ENCODE measurements at regions not wholly inside any gene's neighbourhood (a gene's known extent, or its start where the extent isn't known, plus 50 kb on each side); places are given as distances from the start of the nearest gene placed in this dataset.

GRCh38 chr20:53880108-53880641 is 190.2 kb downstream of the BCAS1 start:
- Mint-ChIP-seq H3K4me1 (peaks cover 23 to 64% (median 47%) of the 10 kb centered on the region in 4 donors), H3K36me3 (no peaks in the 10 kb centered on the region), H3K4me3 (no peak overlapping the region), H3K27ac (peak overlapping the region in 5 of 10 donors; percentile 16 to 65 (median 41)), H3K9me3 (peaks cover 0 to 6% (median 0%) of the 10 kb centered on the region in 9 donors), H3K27me3 (no peaks in the 10 kb centered on the region)
- DNase-seq (no peak), ATAC-seq (no peak)
- POLR2A ChIA-PET = interaction anchor here (0.5 to 1.8 kb wide), 6 partner anchors 9 to 36 kb away, joined by 3 to 6 read pairs (median 3); no protein-coding TSS in a partner anchor

- ATAC-seq (no peak), DNase-seq (no peak)
- Mint-ChIP-seq H3K27ac (peak overlapping the region in 4 of 10 donors; percentile 10 to 74 (median 20)), H3K4me3 (peak overlapping the region in 1 of 10 donors; percentile 14), H3K36me3 (no peaks in the 10 kb centered on the region), H3K27me3 (no peaks in the 10 kb centered on the region), H3K9me3 (peaks cover 0 to 6% (median 0%) of the 10 kb centered on the region in 9 donors), H3K4me1 (peaks cover 13 to 59% (median 38%) of the 10 kb centered on the region in 4 donors)
- POLR2A ChIA-PET = interaction anchor here (0.6 to 1.8 kb wide), 6 partner anchors 10 to 28 kb away, joined by 3 to 6 read pairs (median 4); no protein-coding TSS in a partner anchor
Observed at GRCh38 chr20:53879048-53879684, 191.2 kb downstream of the BCAS1 start.

DNA sequence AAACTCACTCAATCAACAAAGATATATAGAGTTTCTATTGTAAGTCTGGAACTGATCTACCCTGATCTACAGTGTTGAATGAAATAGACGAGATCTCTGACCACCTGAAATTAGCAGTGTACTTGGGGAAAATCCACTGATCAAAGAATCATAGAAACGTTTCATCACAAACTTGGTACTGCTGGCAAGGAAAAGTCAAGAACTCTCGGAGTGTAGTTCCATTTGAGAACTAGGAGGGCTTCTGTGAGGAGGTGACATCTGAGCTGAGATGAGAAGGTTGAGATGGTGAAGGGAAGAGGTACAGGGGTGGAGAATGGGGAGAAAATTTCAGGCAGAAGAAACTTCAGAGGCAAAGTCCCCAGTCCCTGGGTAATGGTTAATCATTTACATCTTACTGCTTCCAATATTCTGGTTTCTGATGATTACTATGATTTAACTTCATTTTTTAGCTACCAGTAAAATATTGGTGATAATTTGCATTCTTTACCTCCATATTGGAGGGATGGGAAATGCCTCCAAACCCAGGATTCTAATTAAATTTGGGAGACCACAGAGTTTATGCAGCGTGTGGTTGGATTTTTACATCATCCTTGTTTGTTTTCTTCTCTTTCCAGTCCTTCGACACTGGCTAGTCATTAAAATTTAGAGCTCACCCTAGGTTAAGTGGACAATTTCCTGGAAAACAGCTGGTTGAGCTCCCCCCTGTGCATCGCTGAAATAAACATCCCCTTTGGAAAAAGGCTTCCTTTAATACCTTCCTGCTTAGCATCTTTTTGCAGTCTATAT is 191.9 kb downstream of the BCAS1 start:
- POLR2A ChIA-PET = interaction anchor here (0.6 to 1.8 kb wide), 3 partner anchors 17 to 28 kb away, joined by 4 to 6 read pairs (median 6); no protein-coding TSS in a partner anchor
- H3K9me3 Mint-ChIP-seq = peaks cover 0 to 6% (median 0%) of the 10 kb centered on the region in 9 donors
- no peaks in the 10 kb centered on the region for H3K27me3 Mint-ChIP-seq
- ATAC-seq = no peak
- H3K4me1 Mint-ChIP-seq = peaks cover 13 to 59% (median 37%) of the 10 kb centered on the region in 4 donors
- peak overlapping the region in 5 of 10 donors; percentile 10 to 80 (median 43) for H3K27ac Mint-ChIP-seq
- H3K36me3 Mint-ChIP-seq = no peaks in the 10 kb centered on the region
- no peak overlapping the region for H3K4me3 Mint-ChIP-seq
- no peak for DNase-seq

DNA sequence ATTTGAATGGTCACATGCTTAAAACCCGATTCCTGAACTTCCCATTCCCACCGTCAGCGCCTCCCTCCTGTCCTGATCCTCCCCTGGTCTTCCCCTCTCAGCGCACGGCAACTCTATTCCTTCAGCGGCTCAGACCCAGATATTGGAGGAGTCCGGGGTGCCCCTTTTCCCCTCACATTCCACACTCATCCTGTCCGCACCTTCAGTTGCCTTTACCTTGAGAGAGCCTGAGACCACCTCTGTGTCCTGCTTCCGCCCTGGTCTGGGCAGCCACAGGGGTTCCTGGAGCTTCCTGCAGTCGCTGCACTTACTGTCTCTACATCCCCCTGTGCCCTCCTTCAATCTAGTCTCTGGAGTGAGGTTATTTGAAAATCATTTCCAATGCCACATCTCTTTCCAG is 193.4 kb downstream of the BCAS1 start:
- no peaks in the 10 kb centered on the region for H3K36me3 Mint-ChIP-seq
- H3K4me3 Mint-ChIP-seq = peak overlapping the region in 1 of 10 donors; percentile 26
- peaks cover 0 to 2% (median 0%) of the 10 kb centered on the region in 5 donors for H3K27me3 Mint-ChIP-seq
- peaks cover 26 to 64% (median 45%) of the 10 kb centered on the region in 4 donors for H3K4me1 Mint-ChIP-seq
- POLR2A ChIA-PET = no interaction called here
- DNase-seq (no peak), ATAC-seq (no peak)
- H3K9me3 Mint-ChIP-seq = no peaks in the 10 kb centered on the region
- H3K27ac Mint-ChIP-seq = peak overlapping the region in 6 of 10 donors; percentile 22 to 87 (median 45)

DNA sequence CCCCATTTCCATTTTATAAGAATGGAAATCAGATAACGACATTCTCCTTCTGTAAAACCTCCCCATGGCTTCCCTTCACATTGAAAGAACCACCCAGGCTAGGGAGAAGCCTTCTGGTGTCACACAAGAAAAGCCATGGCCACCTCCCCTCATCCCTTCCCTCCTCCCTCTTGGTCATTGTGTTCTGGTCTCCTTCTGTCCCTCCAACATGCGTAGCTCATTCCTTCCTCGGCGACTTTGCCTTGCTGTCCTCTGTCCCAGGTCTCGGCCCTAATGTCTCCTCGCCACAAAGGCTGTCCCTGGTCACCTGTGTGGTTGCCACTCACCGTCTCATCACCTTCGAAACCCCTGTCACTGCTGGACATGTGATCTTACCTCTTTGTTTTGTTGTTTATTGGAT is 193.9 kb downstream of the BCAS1 start:
- no peaks in the 10 kb centered on the region for H3K9me3 Mint-ChIP-seq
- DNase-seq (no peak), ATAC-seq (no peak)
- peak overlapping the region in 6 of 10 donors; percentile 7 to 50 (median 40) for H3K27ac Mint-ChIP-seq
- peaks cover 0 to 2% (median 0%) of the 10 kb centered on the region in 5 donors for H3K27me3 Mint-ChIP-seq
- H3K36me3 Mint-ChIP-seq = no peaks in the 10 kb centered on the region
- peaks cover 29 to 69% (median 50%) of the 10 kb centered on the region in 4 donors for H3K4me1 Mint-ChIP-seq
- POLR2A ChIA-PET = no interaction called here
- H3K4me3 Mint-ChIP-seq = peak overlapping the region in 1 of 10 donors; percentile 30

DNA sequence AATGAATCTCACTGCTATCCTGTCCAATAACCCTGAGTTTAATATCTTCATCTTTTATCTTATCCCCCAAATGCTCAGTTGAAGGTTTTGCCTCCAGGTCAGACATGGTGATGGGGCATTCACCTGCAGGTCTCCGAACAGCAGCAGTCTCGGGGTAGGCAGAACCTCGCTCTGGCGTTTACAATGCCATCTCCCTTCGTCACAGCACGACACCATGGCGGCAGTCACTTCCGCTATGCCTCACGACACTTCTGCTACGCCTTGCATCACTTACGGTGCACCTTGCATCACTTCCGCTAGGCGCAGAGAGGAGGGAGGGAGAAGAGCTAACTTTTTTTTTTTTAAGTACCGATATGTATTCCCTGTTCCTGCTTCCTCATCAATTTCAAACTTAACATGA is 194.9 kb downstream of the BCAS1 start:
- POLR2A ChIA-PET = no interaction called here
- no peak for ATAC-seq
- DNase-seq = no peak
- H3K9me3 Mint-ChIP-seq = no peaks in the 10 kb centered on the region
- H3K4me1 Mint-ChIP-seq = peaks cover 29 to 70% (median 55%) of the 10 kb centered on the region in 4 donors
- H3K27me3 Mint-ChIP-seq = peaks cover 0 to 2% (median 0%) of the 10 kb centered on the region in 5 donors
- H3K27ac Mint-ChIP-seq = peak overlapping the region in 8 of 10 donors; percentile 29 to 92 (median 68)
- H3K4me3 Mint-ChIP-seq = peak overlapping the region in 2 of 10 donors; percentile 15 to 26
- no peaks in the 10 kb centered on the region for H3K36me3 Mint-ChIP-seq

GRCh38 chr20:53874706-53875105 is 195.7 kb downstream of the BCAS1 start:
- peaks cover 28 to 67% (median 54%) of the 10 kb centered on the region in 4 donors for H3K4me1 Mint-ChIP-seq
- H3K27me3 Mint-ChIP-seq = peaks cover 0 to 2% (median 0%) of the 10 kb centered on the region in 5 donors
- peak overlapping the region in 8 of 10 donors; percentile 33 to 97 (median 51) for H3K27ac Mint-ChIP-seq
- H3K36me3 Mint-ChIP-seq = no peaks in the 10 kb centered on the region
- no peak overlapping the region for H3K4me3 Mint-ChIP-seq
- no peaks in the 10 kb centered on the region for H3K9me3 Mint-ChIP-seq
- DNase-seq (no peak), ATAC-seq (no peak)
- POLR2A ChIA-PET = interaction anchor here (1.0 kb wide), 1 partner anchor 25 kb away, joined by 3 read pairs; no protein-coding TSS in a partner anchor

- DNase-seq (no peak), ATAC-seq (no peak)
- Mint-ChIP-seq H3K36me3 (no peaks in the 10 kb centered on the region), H3K9me3 (no peaks in the 10 kb centered on the region), H3K4me3 (peak overlapping the region in 2 of 10 donors; percentile 54 to 82), H3K27ac (peak overlapping the region; percentile 65 to 99 (median 96)), H3K4me1 (peaks cover 26 to 66% (median 54%) of the 10 kb centered on the region in 4 donors), H3K27me3 (peaks cover 0 to 2% (median 0%) of the 10 kb centered on the region in 5 donors)
- POLR2A ChIA-PET = interaction anchor here (1.0 kb wide), 1 partner anchor 26 kb away, joined by 3 read pairs; no protein-coding TSS in a partner anchor
Observed at GRCh38 chr20:53874104-53874503, 196.3 kb downstream of the BCAS1 start.

GRCh38 chr20:53873230-53873604 is 197.2 kb downstream of the BCAS1 start:
- Mint-ChIP-seq H3K9me3 (no peaks in the 10 kb centered on the region), H3K4me3 (peak overlapping the region; percentile 82 to 93 (median 90)), H3K4me1 (peaks cover 25 to 61% (median 50%) of the 10 kb centered on the region in 4 donors), H3K36me3 (no peaks in the 10 kb centered on the region), H3K27me3 (peaks cover 0 to 2% (median 0%) of the 10 kb centered on the region in 5 donors), H3K27ac (peak overlapping the region; percentile 96 to 99 (median 98))
- ATAC-seq = peak; percentile 28 to 29
- DNase-seq = peak in 1 of 10 donors; percentile 64
- POLR2A ChIA-PET = interaction anchor here (0.7 to 3.8 kb wide), 18 partner anchors 8 to 281 kb away, joined by 3 to 43 read pairs (median 4); partner anchors contain the start of gene ZNF217

- peak; percentile 69 to 71 for ATAC-seq
- peak overlapping the region; percentile 82 to 93 (median 90) for H3K4me3 Mint-ChIP-seq
- peak overlapping the region; percentile 96 to 99 (median 98) for H3K27ac Mint-ChIP-seq
- H3K36me3 Mint-ChIP-seq = no peaks in the 10 kb centered on the region
- H3K9me3 Mint-ChIP-seq = no peaks in the 10 kb centered on the region
- peaks cover 0 to 2% (median 0%) of the 10 kb centered on the region in 5 donors for H3K27me3 Mint-ChIP-seq
- POLR2A ChIA-PET = interaction anchor here (0.6 to 3.8 kb wide), 33 partner anchors 8 to 335 kb away, joined by 3 to 43 read pairs (median 4); partner anchors contain the start of genes PFDN4 and ZNF217
- peak in 9 of 10 donors; percentile 17 to 85 (median 68) for DNase-seq
- H3K4me1 Mint-ChIP-seq = peaks cover 26 to 62% (median 55%) of the 10 kb centered on the region in 4 donors
Observed at GRCh38 chr20:53872561-53873229, 197.7 kb downstream of the BCAS1 start.

GRCh38 chr20:53872081-53872541 is 198.3 kb downstream of the BCAS1 start:
- Mint-ChIP-seq H3K27ac (peak overlapping the region; percentile 96 to 99 (median 98)), H3K9me3 (no peaks in the 10 kb centered on the region), H3K36me3 (no peaks in the 10 kb centered on the region), H3K4me3 (peak overlapping the region; percentile 82 to 93 (median 90)), H3K4me1 (peaks cover 28 to 67% (median 59%) of the 10 kb centered on the region in 4 donors), H3K27me3 (peaks cover 0 to 2% (median 0%) of the 10 kb centered on the region in 5 donors)
- DNase-seq (peak in 3 of 10 donors; percentile 55 to 74 (median 73)), ATAC-seq (peak; percentile 45 to 49)
- POLR2A ChIA-PET = interaction anchor here (0.6 to 3.8 kb wide), 30 partner anchors 13 to 336 kb away, joined by 3 to 43 read pairs (median 4); partner anchors contain the start of genes PFDN4 and ZNF217
